ENCODE measurements at regions not wholly inside any gene's neighbourhood (a gene's known extent, or its start where the extent isn't known, plus 50 kb on each side); places are given as distances from the start of the nearest gene placed in this dataset.

DNA sequence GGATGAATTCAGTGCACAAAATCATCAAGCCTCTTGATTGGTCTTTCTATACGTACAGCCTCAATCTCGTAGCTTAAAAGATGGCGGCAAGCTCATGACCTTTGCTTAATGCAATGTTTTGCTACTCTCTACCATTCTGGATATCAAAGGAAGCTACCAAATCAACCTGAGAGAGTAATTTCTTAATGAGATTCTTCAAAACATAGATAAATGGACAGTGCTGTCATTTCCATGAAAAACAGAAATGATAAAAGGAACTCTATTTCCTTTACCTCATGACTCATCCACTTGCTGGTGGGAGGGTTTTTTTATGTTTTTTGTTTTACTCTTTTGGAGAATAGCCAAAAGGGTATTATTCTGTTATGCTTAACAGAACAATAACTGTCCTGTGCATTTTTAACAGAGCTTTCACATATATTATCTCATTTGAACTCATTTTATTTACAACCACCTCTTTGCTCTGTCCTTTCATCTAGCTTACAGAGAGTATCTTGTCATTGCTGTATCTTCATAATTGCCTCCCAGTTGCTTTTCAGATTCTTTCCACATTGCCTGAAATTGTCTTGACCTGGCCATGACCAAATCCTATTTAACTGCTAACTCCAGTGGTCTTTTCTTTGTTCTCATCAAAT lies 138.6 kb upstream of the GPR101 start:
- intact Hi-C loops (cut with DNase I): no loop called here
- H3K27ac ChIP-seq: no peak overlapping the region
- H3K27me3 ChIP-seq: peaks cover 0 to 7% (median 0%) of the 10 kb centered on the region in 7 donors
- ATAC-seq (no peak), DNase-seq (no peak)
- H3K4me1 ChIP-seq: no peaks in the 10 kb centered on the region
- no peak overlapping the region for H3K4me3 ChIP-seq
- H3K9me3 ChIP-seq: peaks cover 0 to 3% (median 0%) of the 10 kb centered on the region in 11 donors
- TF ChIP-seq, protein P1, sequence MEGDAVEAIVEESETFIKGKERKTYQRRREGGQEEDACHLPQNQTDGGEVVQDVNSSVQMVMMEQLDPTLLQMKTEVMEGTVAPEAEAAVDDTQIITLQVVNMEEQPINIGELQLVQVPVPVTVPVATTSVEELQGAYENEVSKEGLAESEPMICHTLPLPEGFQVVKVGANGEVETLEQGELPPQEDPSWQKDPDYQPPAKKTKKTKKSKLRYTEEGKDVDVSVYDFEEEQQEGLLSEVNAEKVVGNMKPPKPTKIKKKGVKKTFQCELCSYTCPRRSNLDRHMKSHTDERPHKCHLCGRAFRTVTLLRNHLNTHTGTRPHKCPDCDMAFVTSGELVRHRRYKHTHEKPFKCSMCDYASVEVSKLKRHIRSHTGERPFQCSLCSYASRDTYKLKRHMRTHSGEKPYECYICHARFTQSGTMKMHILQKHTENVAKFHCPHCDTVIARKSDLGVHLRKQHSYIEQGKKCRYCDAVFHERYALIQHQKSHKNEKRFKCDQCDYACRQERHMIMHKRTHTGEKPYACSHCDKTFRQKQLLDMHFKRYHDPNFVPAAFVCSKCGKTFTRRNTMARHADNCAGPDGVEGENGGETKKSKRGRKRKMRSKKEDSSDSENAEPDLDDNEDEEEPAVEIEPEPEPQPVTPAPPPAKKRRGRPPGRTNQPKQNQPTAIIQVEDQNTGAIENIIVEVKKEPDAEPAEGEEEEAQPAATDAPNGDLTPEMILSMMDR (IDR thresholded peaks at IDR 0.05): no peak
- H3K36me3 ChIP-seq: no peaks in the 10 kb centered on the region
- 86 to 89% methylated on average over 3 of the region's 3 CpGs for whole genome bisulfite sequencing, 2 donors

DNA sequence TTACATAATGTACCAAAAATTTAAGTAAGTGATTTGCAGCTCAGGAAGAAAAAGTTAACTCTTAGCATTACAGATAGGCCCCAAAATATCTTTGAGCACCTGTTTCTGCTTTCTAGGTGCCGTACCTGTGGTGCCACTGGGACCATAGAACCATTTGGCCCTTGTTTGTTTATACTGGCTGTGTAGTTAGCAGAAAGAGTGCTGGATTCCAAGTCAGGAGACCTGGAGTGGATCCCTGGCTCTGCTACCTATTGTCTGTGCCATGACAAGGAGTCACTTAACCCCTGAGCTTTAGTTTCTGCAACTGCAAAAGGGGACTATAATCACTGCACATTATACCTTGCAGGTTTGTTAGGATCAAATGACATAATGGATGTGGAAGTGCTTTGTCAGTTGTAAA lies 137.8 kb upstream of the GPR101 start:
- H3K27me3 ChIP-seq: peaks cover 0 to 3% (median 0%) of the 10 kb centered on the region in 7 donors
- 81 to 89% methylated on average over 1 of the region's 1 CpG for WGBS, 2 donors
- no peak overlapping the region for H3K4me3 ChIP-seq
- H3K4me1 ChIP-seq: no peaks in the 10 kb centered on the region
- TF ChIP-seq, protein P1 (IDR thresholded peaks at IDR 0.05): no peak
- ATAC-seq: no peak
- no peak for DNase-seq
- intact Hi-C loops (cut with DNase I): no loop called here
- H3K36me3 ChIP-seq: no peaks in the 10 kb centered on the region
- peaks cover 0 to 3% (median 0%) of the 10 kb centered on the region in 11 donors for H3K9me3 ChIP-seq
- H3K27ac ChIP-seq: no peak overlapping the region

DNA sequence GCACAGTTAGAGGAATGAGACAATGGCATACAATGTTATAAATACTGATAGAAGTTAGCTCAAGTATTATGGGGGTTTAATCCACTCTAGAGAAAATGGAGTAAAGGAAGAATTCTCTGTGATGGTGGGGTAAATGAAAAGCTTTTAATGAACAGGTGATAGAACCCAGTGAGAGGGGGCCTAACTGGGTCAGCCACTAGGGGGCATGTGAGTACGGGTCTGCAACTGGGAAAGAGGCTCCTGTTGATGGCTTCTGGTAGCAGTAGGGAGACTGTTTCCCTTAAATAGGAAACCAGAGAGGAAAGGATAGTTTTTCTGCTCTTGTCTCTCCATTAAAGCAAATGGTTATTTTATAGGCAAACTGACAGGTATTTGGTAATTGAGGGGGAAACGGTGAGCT lies 132.8 kb upstream of the GPR101 start:
- WGBS, 2 donors: 41 to 43% methylated on average over 2 of the region's 2 CpGs
- H3K27me3 ChIP-seq: peaks cover 0 to 6% (median 0%) of the 10 kb centered on the region in 7 donors
- ATAC-seq: no peak
- H3K4me1 ChIP-seq: no peaks in the 10 kb centered on the region
- no peak for DNase-seq
- H3K4me3 ChIP-seq: no peak overlapping the region
- TF ChIP-seq, protein P1 (IDR thresholded peaks at IDR 0.05): peak in 1 of 9 donors; percentile 28
- intact Hi-C loops (cut with DNase I): no loop called here
- H3K27ac ChIP-seq: no peak overlapping the region
- no peaks in the 10 kb centered on the region for H3K9me3 ChIP-seq
- H3K36me3 ChIP-seq: no peaks in the 10 kb centered on the region

DNA sequence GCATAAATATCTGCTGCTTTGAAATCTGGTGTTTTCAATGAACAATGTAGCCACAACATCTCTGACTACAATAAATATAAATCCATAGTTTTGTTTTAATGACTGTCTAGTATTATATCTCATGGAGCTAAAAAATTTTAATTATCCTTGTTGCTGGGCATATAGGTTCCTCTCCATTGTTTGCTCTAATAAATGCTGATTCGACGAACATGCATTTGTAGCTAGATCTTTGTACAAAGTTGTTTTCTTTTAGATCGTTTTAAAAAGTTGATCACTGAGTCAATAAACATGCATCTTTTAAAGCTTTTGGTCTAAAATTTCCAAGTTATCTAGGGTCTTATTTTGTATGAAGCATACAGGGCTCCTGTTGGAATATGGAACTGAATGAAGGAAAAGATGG lies 130.5 kb upstream of the GPR101 start:
- no peaks in the 10 kb centered on the region for H3K36me3 ChIP-seq

More for the DNA sequence above, 130.5 kb upstream of the GPR101 start:
- Histone ChIP-seq H3K9me3 (no peaks in the 10 kb centered on the region), H3K27ac (no peak overlapping the region), H3K4me3 (no peak overlapping the region), H3K27me3 (peaks cover 0 to 6% (median 0%) of the 10 kb centered on the region in 7 donors), H3K4me1 (no peaks in the 10 kb centered on the region)
- intact Hi-C loops (cut with DNase I): no loop called here
- ATAC-seq: no peak
- WGBS, 2 donors: 63 to 90% methylated on average over 3 of the region's 3 CpGs
- DNase-seq: no peak
- TF ChIP-seq, protein P1 (IDR thresholded peaks at IDR 0.05): no peak

Measured in heart right ventricle (tissue), 16 donors.